ENCODE measurements at regions not wholly inside any gene's neighbourhood (a gene's known extent, or its start where the extent isn't known, plus 50 kb on each side); places are given as distances from the start of the nearest gene placed in this dataset.

DNA sequence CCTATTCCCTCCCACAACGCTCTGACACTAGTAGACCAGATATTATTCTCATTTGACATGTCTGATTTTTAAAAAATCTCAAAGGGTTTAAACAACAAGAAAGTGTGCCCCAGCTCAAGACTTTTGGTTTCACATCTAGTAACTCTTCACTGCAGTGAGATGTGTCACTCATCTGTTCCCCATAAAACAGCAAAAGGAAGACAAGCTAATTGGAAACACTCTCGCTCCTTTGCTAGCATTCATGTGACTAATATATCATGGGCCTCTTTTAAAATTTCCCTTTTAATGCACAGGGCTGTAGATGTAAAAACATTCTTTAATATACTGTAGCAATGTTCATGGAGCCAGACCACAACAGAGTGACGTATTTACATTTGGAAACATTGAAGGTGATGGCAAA, 372.6 kb downstream of the ZNF608 start (continued):
- TF ChIP-seq, protein P1, sequence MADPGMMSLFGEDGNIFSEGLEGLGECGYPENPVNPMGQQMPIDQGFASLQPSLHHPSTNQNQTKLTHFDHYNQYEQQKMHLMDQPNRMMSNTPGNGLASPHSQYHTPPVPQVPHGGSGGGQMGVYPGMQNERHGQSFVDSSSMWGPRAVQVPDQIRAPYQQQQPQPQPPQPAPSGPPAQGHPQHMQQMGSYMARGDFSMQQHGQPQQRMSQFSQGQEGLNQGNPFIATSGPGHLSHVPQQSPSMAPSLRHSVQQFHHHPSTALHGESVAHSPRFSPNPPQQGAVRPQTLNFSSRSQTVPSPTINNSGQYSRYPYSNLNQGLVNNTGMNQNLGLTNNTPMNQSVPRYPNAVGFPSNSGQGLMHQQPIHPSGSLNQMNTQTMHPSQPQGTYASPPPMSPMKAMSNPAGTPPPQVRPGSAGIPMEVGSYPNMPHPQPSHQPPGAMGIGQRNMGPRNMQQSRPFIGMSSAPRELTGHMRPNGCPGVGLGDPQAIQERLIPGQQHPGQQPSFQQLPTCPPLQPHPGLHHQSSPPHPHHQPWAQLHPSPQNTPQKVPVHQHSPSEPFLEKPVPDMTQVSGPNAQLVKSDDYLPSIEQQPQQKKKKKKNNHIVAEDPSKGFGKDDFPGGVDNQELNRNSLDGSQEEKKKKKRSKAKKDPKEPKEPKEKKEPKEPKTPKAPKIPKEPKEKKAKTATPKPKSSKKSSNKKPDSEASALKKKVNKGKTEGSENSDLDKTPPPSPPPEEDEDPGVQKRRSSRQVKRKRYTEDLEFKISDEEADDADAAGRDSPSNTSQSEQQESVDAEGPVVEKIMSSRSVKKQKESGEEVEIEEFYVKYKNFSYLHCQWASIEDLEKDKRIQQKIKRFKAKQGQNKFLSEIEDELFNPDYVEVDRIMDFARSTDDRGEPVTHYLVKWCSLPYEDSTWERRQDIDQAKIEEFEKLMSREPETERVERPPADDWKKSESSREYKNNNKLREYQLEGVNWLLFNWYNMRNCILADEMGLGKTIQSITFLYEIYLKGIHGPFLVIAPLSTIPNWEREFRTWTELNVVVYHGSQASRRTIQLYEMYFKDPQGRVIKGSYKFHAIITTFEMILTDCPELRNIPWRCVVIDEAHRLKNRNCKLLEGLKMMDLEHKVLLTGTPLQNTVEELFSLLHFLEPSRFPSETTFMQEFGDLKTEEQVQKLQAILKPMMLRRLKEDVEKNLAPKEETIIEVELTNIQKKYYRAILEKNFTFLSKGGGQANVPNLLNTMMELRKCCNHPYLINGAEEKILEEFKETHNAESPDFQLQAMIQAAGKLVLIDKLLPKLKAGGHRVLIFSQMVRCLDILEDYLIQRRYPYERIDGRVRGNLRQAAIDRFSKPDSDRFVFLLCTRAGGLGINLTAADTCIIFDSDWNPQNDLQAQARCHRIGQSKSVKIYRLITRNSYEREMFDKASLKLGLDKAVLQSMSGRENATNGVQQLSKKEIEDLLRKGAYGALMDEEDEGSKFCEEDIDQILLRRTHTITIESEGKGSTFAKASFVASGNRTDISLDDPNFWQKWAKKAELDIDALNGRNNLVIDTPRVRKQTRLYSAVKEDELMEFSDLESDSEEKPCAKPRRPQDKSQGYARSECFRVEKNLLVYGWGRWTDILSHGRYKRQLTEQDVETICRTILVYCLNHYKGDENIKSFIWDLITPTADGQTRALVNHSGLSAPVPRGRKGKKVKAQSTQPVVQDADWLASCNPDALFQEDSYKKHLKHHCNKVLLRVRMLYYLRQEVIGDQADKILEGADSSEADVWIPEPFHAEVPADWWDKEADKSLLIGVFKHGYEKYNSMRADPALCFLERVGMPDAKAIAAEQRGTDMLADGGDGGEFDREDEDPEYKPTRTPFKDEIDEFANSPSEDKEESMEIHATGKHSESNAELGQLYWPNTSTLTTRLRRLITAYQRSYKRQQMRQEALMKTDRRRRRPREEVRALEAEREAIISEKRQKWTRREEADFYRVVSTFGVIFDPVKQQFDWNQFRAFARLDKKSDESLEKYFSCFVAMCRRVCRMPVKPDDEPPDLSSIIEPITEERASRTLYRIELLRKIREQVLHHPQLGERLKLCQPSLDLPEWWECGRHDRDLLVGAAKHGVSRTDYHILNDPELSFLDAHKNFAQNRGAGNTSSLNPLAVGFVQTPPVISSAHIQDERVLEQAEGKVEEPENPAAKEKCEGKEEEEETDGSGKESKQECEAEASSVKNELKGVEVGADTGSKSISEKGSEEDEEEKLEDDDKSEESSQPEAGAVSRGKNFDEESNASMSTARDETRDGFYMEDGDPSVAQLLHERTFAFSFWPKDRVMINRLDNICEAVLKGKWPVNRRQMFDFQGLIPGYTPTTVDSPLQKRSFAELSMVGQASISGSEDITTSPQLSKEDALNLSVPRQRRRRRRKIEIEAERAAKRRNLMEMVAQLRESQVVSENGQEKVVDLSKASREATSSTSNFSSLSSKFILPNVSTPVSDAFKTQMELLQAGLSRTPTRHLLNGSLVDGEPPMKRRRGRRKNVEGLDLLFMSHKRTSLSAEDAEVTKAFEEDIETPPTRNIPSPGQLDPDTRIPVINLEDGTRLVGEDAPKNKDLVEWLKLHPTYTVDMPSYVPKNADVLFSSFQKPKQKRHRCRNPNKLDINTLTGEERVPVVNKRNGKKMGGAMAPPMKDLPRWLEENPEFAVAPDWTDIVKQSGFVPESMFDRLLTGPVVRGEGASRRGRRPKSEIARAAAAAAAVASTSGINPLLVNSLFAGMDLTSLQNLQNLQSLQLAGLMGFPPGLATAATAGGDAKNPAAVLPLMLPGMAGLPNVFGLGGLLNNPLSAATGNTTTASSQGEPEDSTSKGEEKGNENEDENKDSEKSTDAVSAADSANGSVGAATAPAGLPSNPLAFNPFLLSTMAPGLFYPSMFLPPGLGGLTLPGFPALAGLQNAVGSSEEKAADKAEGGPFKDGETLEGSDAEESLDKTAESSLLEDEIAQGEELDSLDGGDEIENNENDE (IDR thresholded peaks at IDR 0.05; ENCODE audit: insufficient replicate concordance, low read length), result no peak
- no peak for TF ChIP-seq SIRT6 (IDR thresholded peaks at IDR 0.05; ENCODE audit: low read length)
- TF ChIP-seq TAF7 (optimal IDR thresholded peaks at IDR 0.05; ENCODE audit: borderline replicate concordance, low read depth, low read length), result no peak
- no peak for TF ChIP-seq RNF2 (IDR thresholded peaks at IDR 0.05; ENCODE audit: borderline replicate concordance, low read depth, low read length, missing control alignments, poor library complexity, severe bottlenecking)
- no peak for TF ChIP-seq FOSL1 (IDR thresholded peaks at IDR 0.05; ENCODE audit: insufficient read depth, low read depth, low read length)

Data from H1 (cell line).